Coronary artery (tissue), 2 donors: ENCODE measurements at regions not wholly inside any gene's neighbourhood (a gene's known extent, or its start where the extent isn't known, plus 50 kb on each side); places are given as distances from the start of the nearest gene placed in this dataset.

ENCODE experiments used
- DNase-seq: peaks from one replicate; pipeline ENCODE4 v3.0.0-alpha.2; 2017; ENCODE audit warnings: low spot score
- H3K27ac ChIP-seq, 2 donors: fragments of 200-600 bp; sonication (generic); one replicate each; pipeline ENCODE4 v1.5.1; 2016 to 2019
- H3K4me3 ChIP-seq: fragments of 200-600 bp; sonication (generic); 2 replicates; pipeline ENCODE4 v1.5.1; 2016; ENCODE audit warnings: mild to moderate bottlenecking, moderate library complexity
- TF ChIP-seq, protein P1 (sequence below): fragments of 200-600 bp; sonication (generic); IDR thresholded peaks from one replicate; pipeline ENCODE4 v1.5.1; 2019; ENCODE audit warnings: antibody characterized with exemption

DNA sequence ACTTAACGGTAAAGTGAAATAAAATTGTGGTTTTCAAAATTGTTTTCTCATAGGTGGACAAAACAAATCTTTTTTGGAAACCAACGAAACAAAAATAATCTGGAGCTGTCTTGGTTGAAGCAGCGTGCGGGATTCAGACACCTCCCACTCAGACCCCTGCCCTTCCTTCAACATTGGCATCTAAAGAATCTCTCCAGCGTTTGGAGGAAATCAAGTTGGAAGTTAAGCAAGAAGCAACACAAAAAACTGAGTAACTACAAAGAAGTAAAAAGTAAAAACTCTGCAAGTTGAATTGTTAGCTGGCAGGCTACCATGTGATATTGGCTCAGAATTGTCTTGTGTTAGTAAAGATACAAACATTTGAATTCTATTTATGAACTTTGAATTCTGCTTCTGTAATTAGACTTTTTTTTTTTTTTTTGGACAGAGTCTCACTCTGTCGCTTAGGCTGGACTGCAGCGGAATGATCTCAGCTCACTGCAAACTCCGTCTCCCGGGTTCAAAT lies 361.0 kb upstream of the PMFBP1 start:
- no peak overlapping the region for H3K4me3 ChIP-seq
- DNase-seq, result no peak
- TF ChIP-seq, protein P1, sequence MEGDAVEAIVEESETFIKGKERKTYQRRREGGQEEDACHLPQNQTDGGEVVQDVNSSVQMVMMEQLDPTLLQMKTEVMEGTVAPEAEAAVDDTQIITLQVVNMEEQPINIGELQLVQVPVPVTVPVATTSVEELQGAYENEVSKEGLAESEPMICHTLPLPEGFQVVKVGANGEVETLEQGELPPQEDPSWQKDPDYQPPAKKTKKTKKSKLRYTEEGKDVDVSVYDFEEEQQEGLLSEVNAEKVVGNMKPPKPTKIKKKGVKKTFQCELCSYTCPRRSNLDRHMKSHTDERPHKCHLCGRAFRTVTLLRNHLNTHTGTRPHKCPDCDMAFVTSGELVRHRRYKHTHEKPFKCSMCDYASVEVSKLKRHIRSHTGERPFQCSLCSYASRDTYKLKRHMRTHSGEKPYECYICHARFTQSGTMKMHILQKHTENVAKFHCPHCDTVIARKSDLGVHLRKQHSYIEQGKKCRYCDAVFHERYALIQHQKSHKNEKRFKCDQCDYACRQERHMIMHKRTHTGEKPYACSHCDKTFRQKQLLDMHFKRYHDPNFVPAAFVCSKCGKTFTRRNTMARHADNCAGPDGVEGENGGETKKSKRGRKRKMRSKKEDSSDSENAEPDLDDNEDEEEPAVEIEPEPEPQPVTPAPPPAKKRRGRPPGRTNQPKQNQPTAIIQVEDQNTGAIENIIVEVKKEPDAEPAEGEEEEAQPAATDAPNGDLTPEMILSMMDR, result no peak
- H3K27ac ChIP-seq, result no peak overlapping the region

DNA sequence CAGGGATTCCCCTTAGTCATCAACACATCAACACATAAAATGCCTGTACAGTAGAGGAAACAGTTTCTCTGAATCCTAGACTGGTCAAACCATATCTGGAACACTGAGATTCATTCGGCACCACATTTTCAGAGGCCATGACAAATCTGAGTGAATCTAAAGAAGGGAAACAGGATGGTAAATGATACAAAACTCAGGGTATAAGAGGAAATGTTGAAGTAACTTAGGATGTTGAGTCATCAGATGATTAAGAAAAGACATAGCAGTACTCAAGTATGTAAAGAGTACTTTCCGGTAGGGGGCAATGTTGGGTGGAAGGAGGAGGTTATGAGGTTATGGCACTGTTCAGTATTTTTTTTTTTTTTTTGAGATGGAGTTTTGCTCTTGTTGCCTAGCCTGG lies 358.5 kb upstream of the PMFBP1 start:
- no peak for DNase-seq

DNA sequence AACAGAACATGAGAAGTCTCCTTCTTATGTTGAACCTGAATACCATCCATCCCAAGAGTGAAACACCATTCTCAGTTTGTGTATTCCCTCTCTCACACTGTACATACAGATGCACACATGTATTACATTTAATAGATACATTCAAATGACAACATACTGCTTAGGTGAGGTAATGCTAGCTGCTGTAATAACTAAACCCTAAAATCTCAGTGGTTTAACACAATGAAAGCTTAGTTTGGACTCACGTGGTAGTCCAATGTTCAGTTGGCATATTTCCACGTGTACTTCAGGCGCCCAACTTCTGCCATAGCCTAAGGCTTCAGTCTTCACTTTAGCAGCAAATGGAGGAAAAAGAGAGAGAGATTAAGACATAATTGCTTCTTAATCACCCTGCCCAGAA lies 351.1 kb upstream of the PMFBP1 start:
- H3K27ac ChIP-seq, result no peak overlapping the region
- H3K4me3 ChIP-seq, result no peak overlapping the region
- DNase-seq, result no peak
- TF ChIP-seq, protein P1, result no peak

More for the DNA sequence above, 358.5 kb upstream of the PMFBP1 start:
- H3K27ac ChIP-seq, result no peak overlapping the region
- TF ChIP-seq, protein P1, result no peak
- H3K4me3 ChIP-seq, result no peak overlapping the region

DNA sequence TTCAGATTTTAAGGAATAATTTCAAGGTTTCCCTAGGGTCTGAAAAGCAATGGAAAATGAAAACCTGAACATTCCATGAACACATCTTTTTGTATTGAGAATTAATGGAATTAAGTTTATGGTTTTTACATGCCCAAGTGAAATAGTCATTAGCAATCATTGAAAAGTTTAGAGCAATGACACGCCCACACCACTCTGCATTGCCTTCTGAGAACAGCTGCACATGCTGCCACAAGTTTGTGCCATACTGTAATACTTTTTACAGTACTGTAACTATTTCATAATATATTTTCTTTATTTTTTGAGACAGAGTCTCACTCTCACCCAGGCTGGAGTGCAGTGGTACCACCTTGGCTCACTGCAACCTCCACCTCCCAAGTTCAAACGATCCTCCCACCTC lies 345.2 kb upstream of the PMFBP1 start:
- H3K27ac ChIP-seq, result no peak overlapping the region
- no peak for DNase-seq
- no peak overlapping the region for H3K4me3 ChIP-seq
- TF ChIP-seq, protein P1, result no peak

DNA sequence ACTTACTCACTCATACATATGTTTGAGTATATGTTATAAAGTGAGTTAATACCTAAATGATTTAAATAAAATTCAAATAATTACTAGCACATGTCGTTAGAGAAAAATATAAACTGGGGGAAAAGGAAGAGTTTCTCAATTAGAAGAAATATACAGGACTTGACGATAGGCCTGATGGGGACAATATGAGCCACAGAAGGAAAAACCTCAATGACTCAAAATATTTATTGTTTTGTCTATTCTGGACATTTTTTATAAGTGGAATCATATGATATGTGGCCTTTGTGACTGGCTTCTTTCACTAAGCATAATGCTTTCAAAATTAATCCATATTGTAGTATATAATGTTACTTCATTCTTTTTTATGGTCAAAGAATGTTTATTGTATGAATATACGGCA lies 339.2 kb upstream of the PMFBP1 start:
- no peak overlapping the region for H3K4me3 ChIP-seq
- TF ChIP-seq, protein P1, result no peak
- DNase-seq, result no peak
- no peak overlapping the region for H3K27ac ChIP-seq

DNA sequence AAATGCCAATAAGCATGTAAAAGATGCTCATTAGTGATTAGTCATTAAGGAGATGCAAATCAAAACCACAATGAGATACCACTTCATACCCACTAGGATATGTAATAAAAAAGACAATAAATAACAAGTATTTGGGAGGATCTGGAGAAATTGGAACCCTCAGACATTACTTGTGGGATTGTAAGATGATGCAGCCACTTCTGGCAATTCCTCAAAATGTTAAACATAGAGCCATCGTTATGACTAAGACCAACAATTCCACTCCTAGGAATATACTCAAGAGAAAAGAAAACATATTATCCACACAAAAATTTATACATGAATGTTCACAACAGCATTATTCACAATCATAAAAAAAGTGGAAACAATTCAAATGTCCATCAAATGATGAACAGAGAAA lies 336.2 kb upstream of the PMFBP1 start:
- TF ChIP-seq, protein P1, result no peak
- Histone ChIP-seq H3K27ac (no peak overlapping the region), H3K4me3 (no peak overlapping the region)
- no peak for DNase-seq

DNA sequence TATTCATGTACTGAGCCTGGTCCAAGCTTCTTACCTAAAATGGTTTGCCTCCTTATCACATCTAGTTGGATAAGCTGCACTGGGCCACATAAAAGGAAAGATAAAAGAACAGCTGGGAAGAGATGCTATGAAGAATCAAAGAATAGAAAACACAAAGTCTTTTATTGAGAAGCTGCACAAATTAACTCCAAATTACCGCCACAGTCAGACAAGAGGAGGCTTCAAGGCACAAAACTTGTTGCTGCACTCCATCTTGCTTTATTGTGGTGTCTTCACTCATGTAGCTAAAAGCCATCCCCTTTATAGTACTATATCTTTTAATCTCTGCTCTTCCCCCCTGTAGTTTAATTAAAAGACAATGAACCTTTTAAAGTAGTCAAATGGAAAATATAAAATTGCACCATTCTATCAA lies 330.6 kb upstream of the PMFBP1 start:
- Histone ChIP-seq H3K27ac (no peak overlapping the region), H3K4me3 (no peak overlapping the region)
- TF ChIP-seq, protein P1, result no peak
- no peak for DNase-seq
